ENCODE measurements at regions not wholly inside any gene's neighbourhood (a gene's known extent, or its start where the extent isn't known, plus 50 kb on each side); places are given as distances from the start of the nearest gene placed in this dataset.

GRCh38 chr5:53321721-53322120 is 158.7 kb upstream of the FST start:
- no peaks in the 10 kb centered on the region for H3K36me3 Mint-ChIP-seq
- Histone ChIP-seq H3K36me3 (replicated peaks in 1 of 2; ENCODE audit: control insufficient read depth in 1 of 2, insufficient read depth in 2 of 2, low read length in 2 of 2) (no peaks in the 10 kb centered on the region), H3K79me2 (ENCODE audit: insufficient read depth, low read length) (no peaks in the 10 kb centered on the region), H3K27me3 (ENCODE audit: control insufficient read depth in 2 of 2, insufficient read depth in 2 of 2, low read length in 2 of 2) (no peaks in the 10 kb centered on the region), H4K20me1 (ENCODE audit: insufficient read depth, low read length) (no peaks in the 10 kb centered on the region), H2AFZ (ENCODE audit: insufficient read depth, low read depth, low read length, poor library complexity, severe bottlenecking) (no peak overlapping the region), H3K27ac (ENCODE audit: low read depth in 1 of 2, low read length in 2 of 2) (no peak overlapping the region), H3K4me1 (ENCODE audit: control insufficient read depth in 1 of 2, insufficient read depth in 2 of 2, low read length in 2 of 2) (no peaks in the 10 kb centered on the region), H3K9ac (ENCODE audit: insufficient read depth, low read length, poor library complexity, severe bottlenecking) (no peak overlapping the region), H3K9me3 (replicated peaks in 1 of 2; ENCODE audit: control insufficient read depth in 1 of 2, insufficient read depth in 1 of 2, low read length in 2 of 2) (no peaks in the 10 kb centered on the region), H3K4me2 (replicated peaks; ENCODE audit: extremely low read depth, low read length, poor library complexity, severe bottlenecking) (no peak overlapping the region), H3K4me3 (replicated peaks in 1 of 3; ENCODE audit: low read depth in 2 of 3, low read length in 3 of 3) (no peak overlapping the region)
- H3K4me1 Mint-ChIP-seq = no peaks in the 10 kb centered on the region
- H3K27me3 Mint-ChIP-seq (ENCODE audit: low read depth in 3 of 3) = peaks cover 0 to 2% (median 0%) of the 10 kb centered on the region in 3 donors
- no peak overlapping the region for H3K27ac Mint-ChIP-seq
- no peak for DNase-seq
- intact Hi-C loops (cut with micrococcal nuclease) = no loop called here
- no peak for TF ChIP-seq CTCF (IDR thresholded peaks at IDR 0.05)
- peaks cover 0 to 5% (median 0%) of the 10 kb centered on the region in 7 donors for H3K9me3 Mint-ChIP-seq
- H3K4me3 Mint-ChIP-seq = no peak overlapping the region
- WGBS (ENCODE audit: insufficient coverage) = 100% methylated on average over 1 of the region's 2 CpGs

- Mint-ChIP-seq H3K27me3 (ENCODE audit: low read depth in 3 of 3) (peaks cover 0 to 2% (median 0%) of the 10 kb centered on the region in 3 donors), H3K27ac (no peak overlapping the region), H3K36me3 (no peaks in the 10 kb centered on the region), H3K9me3 (peaks cover 0 to 5% (median 0%) of the 10 kb centered on the region in 7 donors), H3K4me3 (no peak overlapping the region), H3K4me1 (no peaks in the 10 kb centered on the region)
- no peak for TF ChIP-seq CTCF (IDR thresholded peaks at IDR 0.05)
- H2AFZ ChIP-seq (ENCODE audit: insufficient read depth, low read depth, low read length, poor library complexity, severe bottlenecking) = no peak overlapping the region
- DNase-seq = no peak
- H3K9me3 ChIP-seq (replicated peaks in 1 of 2; ENCODE audit: control insufficient read depth in 1 of 2, insufficient read depth in 1 of 2, low read length in 2 of 2) = no peaks in the 10 kb centered on the region
- H4K20me1 ChIP-seq (ENCODE audit: insufficient read depth, low read length) = no peaks in the 10 kb centered on the region
- intact Hi-C loops (cut with micrococcal nuclease) = no loop called here
- H3K36me3 ChIP-seq (replicated peaks in 1 of 2; ENCODE audit: control insufficient read depth in 1 of 2, insufficient read depth in 2 of 2, low read length in 2 of 2) = no peaks in the 10 kb centered on the region
- no peaks in the 10 kb centered on the region for H3K4me1 ChIP-seq (ENCODE audit: control insufficient read depth in 1 of 2, insufficient read depth in 2 of 2, low read length in 2 of 2)
- H3K79me2 ChIP-seq (ENCODE audit: insufficient read depth, low read length) = no peaks in the 10 kb centered on the region
- H3K4me3 ChIP-seq (replicated peaks in 1 of 3; ENCODE audit: low read depth in 2 of 3, low read length in 3 of 3) = no peak overlapping the region
- no peaks in the 10 kb centered on the region for H3K27me3 ChIP-seq (ENCODE audit: control insufficient read depth in 2 of 2, insufficient read depth in 2 of 2, low read length in 2 of 2)
- H3K27ac ChIP-seq (ENCODE audit: low read depth in 1 of 2, low read length in 2 of 2) = no peak overlapping the region
- H3K9ac ChIP-seq (ENCODE audit: insufficient read depth, low read length, poor library complexity, severe bottlenecking) = no peak overlapping the region
- no peak overlapping the region for H3K4me2 ChIP-seq (replicated peaks; ENCODE audit: extremely low read depth, low read length, poor library complexity, severe bottlenecking)
- WGBS (ENCODE audit: insufficient coverage) = no CpG with 5 or more reads among the region's 1 CpG
Observed at GRCh38 chr5:53322257-53322656, 158.2 kb upstream of the FST start.

Data from CD14-positive monocyte (primary cell).